Activated CD4-positive, alpha-beta memory T cell treated with anti-CD3 and anti-CD28 coated beads for 36 hours (primary cell): ENCODE measurements at regions not wholly inside any gene's neighbourhood (a gene's known extent, or its start where the extent isn't known, plus 50 kb on each side); places are given as distances from the start of the nearest gene placed in this dataset.
"Not testable (repeated sequence)": the region's sequence is repeated elsewhere in the genome, so short reads cannot be mapped to it uniquely, and the experiment has no call there.

Experiments
- CTCF ChIA-PET: fragments of 350-600 bp; sonication (Branson Sonifier 250); formaldehyde crosslinking; loops from one replicate; lab custom pipeline; 2021; ENCODE audit warnings: antibody characterized with exemption, inconsistent platforms; lab: Charles Lee
- POLR2A ChIA-PET: fragments of 350-600 bp; sonication (Branson Sonifier 250); formaldehyde crosslinking; loops from one replicate; lab custom pipeline; 2021; ENCODE audit warnings: antibody characterized with exemption; lab: Charles Lee
- DNase-seq: peaks from one replicate; pipeline ENCODE4 v3.0.0-alpha.2; 2020
- H3K27ac Mint-ChIP-seq: one replicate; pipeline ENCODE4 v1.8.0; 2021; ENCODE audit warnings: mixed read lengths
- H3K27me3 Mint-ChIP-seq: one replicate; pipeline ENCODE4 v1.8.0; 2021; ENCODE audit warnings: mixed read lengths
- H3K36me3 Mint-ChIP-seq: one replicate; pipeline ENCODE4 v1.8.0; 2021; ENCODE audit warnings: mixed read lengths
- H3K4me1 Mint-ChIP-seq: one replicate; pipeline ENCODE4 v1.8.0; 2021; ENCODE audit warnings: low read depth, mixed read lengths
- H3K4me3 Mint-ChIP-seq: one replicate; pipeline ENCODE4 v1.8.0; 2021; ENCODE audit warnings: mild to moderate bottlenecking, mixed read lengths
- H3K9me3 Mint-ChIP-seq: one replicate; pipeline ENCODE4 v1.8.0; 2021; ENCODE audit warnings: mixed read lengths
- intact Hi-C: fragments of 100-400 bp; cut with micrococcal nuclease; formaldehyde crosslinking; loops from one replicate; pipeline ENCODE4 v1.15.1; 2023

DNA sequence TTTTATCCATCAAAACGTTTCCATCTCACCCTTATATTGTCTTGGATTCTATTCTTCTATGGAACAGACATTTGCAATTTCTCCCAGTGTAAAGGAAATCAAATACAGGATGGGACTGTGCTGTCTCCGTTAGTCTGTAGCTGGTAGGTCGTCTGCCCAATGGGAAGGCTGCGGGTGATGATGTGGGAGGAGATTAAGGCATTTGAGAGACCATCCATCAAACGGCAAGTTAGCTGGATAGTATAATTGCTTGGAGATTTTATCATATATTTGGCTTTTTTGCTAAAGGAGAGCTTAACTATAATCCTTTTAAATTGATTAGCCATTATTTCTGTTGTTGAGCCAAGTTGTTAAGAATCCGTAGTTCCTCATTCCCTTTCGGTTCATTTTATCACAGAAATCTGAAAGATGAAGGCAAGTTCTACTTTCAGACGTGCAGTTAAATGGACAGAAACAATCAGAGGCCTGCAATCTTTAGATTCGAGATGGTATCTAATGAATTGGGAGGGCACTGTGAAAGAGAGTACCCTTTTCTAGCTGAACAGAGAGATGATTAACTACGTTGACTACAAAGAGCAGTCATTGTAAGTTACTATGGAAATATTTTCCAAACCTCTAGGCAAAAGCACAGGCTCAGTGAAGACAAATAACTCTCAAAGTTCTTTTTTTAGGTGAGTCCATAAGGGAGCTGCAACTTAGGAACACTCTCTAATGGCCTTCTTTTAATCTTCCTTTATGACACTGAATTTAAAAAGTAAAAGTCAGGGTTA is 253.3 kb upstream of the KIAA1217 start:
- Mint-ChIP-seq H3K36me3 (no peaks in the 10 kb centered on the region), H3K27ac (no peak overlapping the region), H3K27me3 (no peaks in the 10 kb centered on the region), H3K4me3 (no peak overlapping the region), H3K4me1 (no peaks in the 10 kb centered on the region), H3K9me3 (peaks cover 2% of the 10 kb centered on the region)
- ChIA-PET CTCF (no interaction called here), POLR2A (no interaction called here)
- intact Hi-C loops = no loop called here
- no peak for DNase-seq

GRCh38 chr10:23965123-23965522 is 243.8 kb upstream of the KIAA1217 start:
- Mint-ChIP-seq H3K4me3 (no peak overlapping the region), H3K27ac (no peak overlapping the region), H3K36me3 (no peaks in the 10 kb centered on the region), H3K27me3 (no peaks in the 10 kb centered on the region), H3K9me3 (peaks cover 2% of the 10 kb centered on the region), H3K4me1 (no peaks in the 10 kb centered on the region)
- intact Hi-C loops = no loop called here
- ChIA-PET CTCF (interaction anchor here (0.6 kb wide), 1 partner anchor 43 kb away, joined by 3 read pairs; no protein-coding TSS in a partner anchor), POLR2A (no interaction called here)
- no peak for DNase-seq

DNA sequence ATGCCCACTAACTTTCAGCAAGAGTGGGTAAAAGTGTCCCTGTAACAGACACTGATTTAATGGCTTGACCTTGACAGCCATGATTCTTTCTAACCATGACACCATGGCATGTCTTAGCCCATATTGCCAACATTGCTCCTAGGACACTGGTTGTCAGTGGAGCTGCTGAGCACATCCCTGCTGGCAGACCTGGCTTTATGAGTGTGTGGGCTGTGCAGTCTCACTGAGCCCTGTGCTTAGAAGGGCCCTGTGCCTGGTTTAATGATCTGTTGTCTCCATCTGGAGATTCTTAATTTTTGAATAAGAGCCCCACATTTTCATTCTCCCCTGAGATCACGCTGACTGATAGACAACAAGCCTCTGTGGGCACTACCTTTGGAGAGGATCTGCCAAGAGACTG is 243.1 kb upstream of the KIAA1217 start:
- ChIA-PET CTCF (no interaction called here), POLR2A (no interaction called here)
- peaks cover 2% of the 10 kb centered on the region for H3K9me3 Mint-ChIP-seq
- no peak overlapping the region for H3K4me3 Mint-ChIP-seq
- no peaks in the 10 kb centered on the region for H3K27me3 Mint-ChIP-seq
- DNase-seq = no peak
- H3K4me1 Mint-ChIP-seq = no peaks in the 10 kb centered on the region
- no peak overlapping the region for H3K27ac Mint-ChIP-seq
- intact Hi-C loops = no loop called here
- H3K36me3 Mint-ChIP-seq = no peaks in the 10 kb centered on the region

DNA sequence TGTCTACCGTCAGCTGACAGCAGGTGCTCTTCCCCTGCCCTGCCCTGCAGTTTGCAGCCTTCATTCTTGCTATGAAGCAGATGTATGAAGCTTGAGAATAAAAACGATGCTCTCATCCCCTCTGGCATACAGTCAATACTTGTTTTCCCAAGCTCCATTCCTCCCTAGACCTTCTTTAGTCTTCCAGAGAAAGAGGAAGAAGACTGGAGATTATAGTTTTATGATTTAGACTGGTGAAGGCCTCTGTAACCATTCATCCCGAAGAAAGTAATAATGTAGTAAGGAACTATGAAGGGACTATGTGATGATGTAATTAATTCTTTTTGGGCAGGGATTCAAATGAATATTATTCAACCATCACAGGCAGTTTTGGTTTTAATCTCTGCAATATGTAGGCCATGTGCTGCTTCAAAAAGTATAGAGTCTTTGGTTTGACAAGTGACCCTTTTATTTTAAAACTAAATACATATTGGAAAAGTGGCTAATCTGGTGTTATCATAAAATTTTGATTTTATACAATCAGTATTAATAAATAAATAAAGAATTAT is 242.4 kb upstream of the KIAA1217 start:
- H3K27ac Mint-ChIP-seq = no peak overlapping the region
- POLR2A ChIA-PET = no interaction called here
- H3K36me3 Mint-ChIP-seq = no peaks in the 10 kb centered on the region

DNA sequence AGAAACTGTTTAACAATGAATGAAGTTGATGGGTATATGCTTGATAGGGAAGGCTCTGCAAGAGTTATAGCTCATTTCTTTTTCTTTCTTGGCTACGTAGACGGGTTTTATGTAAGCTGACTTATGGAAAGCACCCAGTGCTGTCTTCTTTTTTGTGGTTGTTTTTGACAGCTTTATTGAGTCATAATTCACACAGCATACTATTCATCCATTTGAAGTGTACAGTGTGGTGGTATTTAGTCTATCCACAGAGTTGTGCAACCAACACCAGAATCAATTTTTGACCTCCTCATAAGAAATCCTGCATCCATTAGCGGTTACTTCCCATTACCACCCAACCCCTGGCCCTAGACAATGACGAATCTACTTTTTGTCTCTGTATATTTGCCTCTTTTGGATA is 240.6 kb upstream of the KIAA1217 start:
- DNase-seq = no peak
- Mint-ChIP-seq H3K36me3 (no peaks in the 10 kb centered on the region), H3K27ac (no peak overlapping the region), H3K4me1 (no peaks in the 10 kb centered on the region), H3K27me3 (no peaks in the 10 kb centered on the region), H3K9me3 (peaks cover 4% of the 10 kb centered on the region), H3K4me3 (no peak overlapping the region)
- intact Hi-C loops = no loop called here
- ChIA-PET CTCF (no interaction called here), POLR2A (no interaction called here)

More for the DNA sequence above, 242.4 kb upstream of the KIAA1217 start:
- CTCF ChIA-PET = no interaction called here
- H3K27me3 Mint-ChIP-seq = no peaks in the 10 kb centered on the region
- DNase-seq = no peak
- H3K4me1 Mint-ChIP-seq = no peaks in the 10 kb centered on the region
- intact Hi-C loops = no loop called here
- no peak overlapping the region for H3K4me3 Mint-ChIP-seq
- peaks cover 4% of the 10 kb centered on the region for H3K9me3 Mint-ChIP-seq

DNA sequence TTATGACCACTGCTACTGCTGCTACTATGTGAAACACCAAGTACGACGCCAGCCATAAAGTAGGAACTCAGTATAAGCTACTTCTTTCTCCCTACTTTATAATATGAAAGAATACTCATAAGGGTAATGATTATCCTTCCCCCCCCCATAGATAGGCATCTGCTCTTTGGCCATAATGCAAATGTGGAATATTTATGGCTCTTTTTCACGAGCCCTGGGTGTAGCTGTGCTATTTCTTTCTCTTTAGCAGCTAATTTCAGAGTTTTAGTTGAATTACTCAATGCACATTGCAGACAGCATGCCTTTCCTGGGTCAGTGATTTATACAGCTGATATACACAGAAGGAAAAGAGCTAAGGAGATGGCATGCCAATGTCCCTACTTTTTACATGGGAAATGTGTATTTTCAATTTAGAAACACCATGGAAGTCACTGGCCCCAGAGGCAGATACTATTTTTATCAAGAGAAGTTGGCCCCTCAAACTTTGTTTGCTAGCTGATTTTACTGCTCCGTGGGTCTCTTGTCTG is 234.1 kb upstream of the KIAA1217 start:
- CTCF ChIA-PET = no interaction called here
- H3K27ac Mint-ChIP-seq = no peak overlapping the region
- no peaks in the 10 kb centered on the region for H3K36me3 Mint-ChIP-seq
- H3K27me3 Mint-ChIP-seq = no peaks in the 10 kb centered on the region
- peaks cover 2% of the 10 kb centered on the region for H3K9me3 Mint-ChIP-seq
- no peak overlapping the region for H3K4me3 Mint-ChIP-seq
- intact Hi-C loops = no loop called here
- no peaks in the 10 kb centered on the region for H3K4me1 Mint-ChIP-seq
- POLR2A ChIA-PET = no interaction called here
- DNase-seq = no peak

- intact Hi-C loops = no loop called here
- H3K27ac Mint-ChIP-seq = no peak overlapping the region
- peaks cover 2% of the 10 kb centered on the region for H3K9me3 Mint-ChIP-seq
- H3K4me1 Mint-ChIP-seq = no peaks in the 10 kb centered on the region
- ChIA-PET CTCF (no interaction called here), POLR2A (no interaction called here)
- DNase-seq = no peak
- no peaks in the 10 kb centered on the region for H3K27me3 Mint-ChIP-seq
- no peaks in the 10 kb centered on the region for H3K36me3 Mint-ChIP-seq
- no peak overlapping the region for H3K4me3 Mint-ChIP-seq
These were observed 233.5 kb upstream of the KIAA1217 start for GRCh38 chr10:23975431-23975830.

- intact Hi-C loops = no loop called here
- H3K27me3 Mint-ChIP-seq = no peaks in the 10 kb centered on the region
- ChIA-PET CTCF (no interaction called here), POLR2A (no interaction called here)
- no peak overlapping the region for H3K4me3 Mint-ChIP-seq
- no peak for DNase-seq
- no peaks in the 10 kb centered on the region for H3K9me3 Mint-ChIP-seq
- H3K27ac Mint-ChIP-seq = no peak overlapping the region
- no peaks in the 10 kb centered on the region for H3K36me3 Mint-ChIP-seq
- H3K4me1 Mint-ChIP-seq = no peaks in the 10 kb centered on the region
These were observed 232.7 kb upstream of the KIAA1217 start for GRCh38 chr10:23976275-23976674.

DNA sequence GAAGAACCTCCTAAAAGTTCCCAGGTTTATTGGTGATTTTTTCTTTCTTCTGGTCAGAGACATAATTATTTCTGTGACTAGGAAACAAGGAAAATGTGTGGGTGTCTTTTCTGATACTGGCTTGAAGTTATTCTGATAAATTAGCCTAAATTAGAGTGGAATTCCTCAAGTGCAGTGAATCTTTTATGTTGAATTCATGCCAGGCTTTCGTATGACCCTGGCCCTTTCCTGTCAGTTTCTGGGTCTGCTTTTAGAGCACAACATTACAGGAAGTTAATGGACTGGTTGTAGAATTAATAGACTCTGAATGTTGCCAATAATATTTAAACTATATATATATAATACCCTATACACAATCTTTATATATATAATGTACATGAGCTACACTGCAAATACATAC is 230.6 kb upstream of the KIAA1217 start:
- no peaks in the 10 kb centered on the region for H3K36me3 Mint-ChIP-seq
- intact Hi-C loops = no loop called here
- H3K27ac Mint-ChIP-seq = no peak overlapping the region
- H3K4me3 Mint-ChIP-seq = no peak overlapping the region
- CTCF ChIA-PET = interaction anchor here (0.8 kb wide), 1 partner anchor 16 kb away, joined by 3 read pairs; no protein-coding TSS in a partner anchor
- H3K27me3 Mint-ChIP-seq = no peaks in the 10 kb centered on the region
- H3K9me3 Mint-ChIP-seq = no peaks in the 10 kb centered on the region
- DNase-seq = no peak
- no peaks in the 10 kb centered on the region for H3K4me1 Mint-ChIP-seq
- POLR2A ChIA-PET = no interaction called here

- no peaks in the 10 kb centered on the region for H3K4me1 Mint-ChIP-seq
- intact Hi-C loops = no loop called here
- H3K27ac Mint-ChIP-seq = no peak overlapping the region
- no peaks in the 10 kb centered on the region for H3K27me3 Mint-ChIP-seq
- H3K36me3 Mint-ChIP-seq = no peaks in the 10 kb centered on the region
- no peak for DNase-seq
- ChIA-PET POLR2A (no interaction called here), CTCF (no interaction called here)
- H3K9me3 Mint-ChIP-seq = peaks cover 5% of the 10 kb centered on the region
- no peak overlapping the region for H3K4me3 Mint-ChIP-seq
These were observed 228.8 kb upstream of the KIAA1217 start for GRCh38 chr10:23980094-23980493.

DNA sequence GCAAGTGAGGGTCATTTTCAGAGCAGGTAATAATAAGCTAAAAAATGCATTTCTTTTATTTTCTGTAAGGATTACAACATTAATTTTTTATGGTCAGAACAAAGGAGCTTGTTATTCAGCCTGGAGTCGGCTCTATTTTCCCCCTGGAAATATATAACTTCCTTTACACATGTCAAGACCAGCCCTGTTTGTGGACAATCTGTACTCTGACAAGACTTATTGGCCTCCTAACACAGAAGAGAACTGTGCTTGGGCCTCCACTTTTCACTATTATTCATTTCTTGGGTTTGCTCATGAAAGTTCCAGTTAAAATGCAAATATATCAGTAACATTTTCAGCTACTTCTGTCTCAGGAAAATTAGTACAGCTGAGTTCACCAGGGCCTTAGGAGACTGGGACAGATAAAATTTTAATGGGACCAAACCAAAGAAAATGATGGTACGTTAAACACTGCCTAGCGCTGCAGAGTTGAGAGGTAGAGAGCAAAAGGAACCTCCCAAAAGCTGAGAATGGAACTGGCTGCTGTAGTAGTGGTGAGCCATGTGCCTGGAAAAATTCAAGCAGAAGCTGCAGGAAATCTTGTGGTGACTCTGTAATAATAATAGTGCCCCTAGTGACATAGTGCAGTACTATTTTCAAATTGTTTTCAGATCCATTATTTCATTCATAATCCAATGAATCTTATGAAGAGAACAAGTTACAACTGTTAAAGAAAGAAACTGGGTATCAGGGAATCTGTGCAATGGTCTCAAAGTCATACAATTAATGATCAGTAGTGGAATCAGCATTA is 227.2 kb upstream of the KIAA1217 start:
- CTCF ChIA-PET = interaction anchor here (0.7 kb wide), 1 partner anchor 12 kb away, joined by 4 read pairs; no protein-coding TSS in a partner anchor
- POLR2A ChIA-PET = no interaction called here
- Mint-ChIP-seq H3K27me3 (no peaks in the 10 kb centered on the region), H3K27ac (no peak overlapping the region), H3K9me3 (peaks cover 11% of the 10 kb centered on the region), H3K36me3 (no peaks in the 10 kb centered on the region), H3K4me3 (no peak overlapping the region), H3K4me1 (no peaks in the 10 kb centered on the region)
- intact Hi-C loops = no loop called here
- DNase-seq = no peak

DNA sequence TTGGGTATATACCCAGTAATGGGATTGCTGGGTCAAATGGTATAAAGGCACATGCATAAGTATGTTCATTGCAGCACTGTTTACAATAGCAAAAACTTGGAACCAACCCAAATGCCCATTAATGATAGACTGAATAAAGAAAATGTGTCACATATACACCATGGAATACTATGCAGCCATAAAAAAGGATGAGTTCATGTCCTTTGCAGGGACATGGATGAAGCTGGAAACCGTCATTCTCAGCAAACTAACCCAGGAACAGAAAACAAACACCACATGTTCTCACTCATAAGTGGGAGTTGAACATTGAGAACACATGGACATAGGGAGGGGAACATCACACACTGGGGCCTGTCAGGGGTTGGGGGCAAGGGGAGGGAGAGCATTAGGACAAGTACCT is 224.5 kb upstream of the KIAA1217 start:
- H3K4me3 Mint-ChIP-seq, POLR2A ChIA-PET, intact Hi-C loops, H3K4me1 Mint-ChIP-seq, CTCF ChIA-PET, H3K36me3 Mint-ChIP-seq, DNase-seq, H3K27me3 Mint-ChIP-seq, H3K27ac Mint-ChIP-seq: not testable (repeated sequence)
- peaks cover 11% of the 10 kb centered on the region for H3K9me3 Mint-ChIP-seq
